GM18861 (cell line): ENCODE measurements at regions not wholly inside any gene's neighbourhood (a gene's known extent, or its start where the extent isn't known, plus 50 kb on each side); places are given as distances from the start of the nearest gene placed in this dataset.
"Not testable (repeated sequence)": the region's sequence is repeated elsewhere in the genome, so short reads cannot be mapped to it uniquely, and the experiment has no call there.

Experiments
- ATAC-seq: cut with Tn5 transposase; IDR thresholded peaks from one replicate; pipeline ENCODE4 v1.9.1; 2021; ENCODE audit not compliant: unreplicated experiment

DNA sequence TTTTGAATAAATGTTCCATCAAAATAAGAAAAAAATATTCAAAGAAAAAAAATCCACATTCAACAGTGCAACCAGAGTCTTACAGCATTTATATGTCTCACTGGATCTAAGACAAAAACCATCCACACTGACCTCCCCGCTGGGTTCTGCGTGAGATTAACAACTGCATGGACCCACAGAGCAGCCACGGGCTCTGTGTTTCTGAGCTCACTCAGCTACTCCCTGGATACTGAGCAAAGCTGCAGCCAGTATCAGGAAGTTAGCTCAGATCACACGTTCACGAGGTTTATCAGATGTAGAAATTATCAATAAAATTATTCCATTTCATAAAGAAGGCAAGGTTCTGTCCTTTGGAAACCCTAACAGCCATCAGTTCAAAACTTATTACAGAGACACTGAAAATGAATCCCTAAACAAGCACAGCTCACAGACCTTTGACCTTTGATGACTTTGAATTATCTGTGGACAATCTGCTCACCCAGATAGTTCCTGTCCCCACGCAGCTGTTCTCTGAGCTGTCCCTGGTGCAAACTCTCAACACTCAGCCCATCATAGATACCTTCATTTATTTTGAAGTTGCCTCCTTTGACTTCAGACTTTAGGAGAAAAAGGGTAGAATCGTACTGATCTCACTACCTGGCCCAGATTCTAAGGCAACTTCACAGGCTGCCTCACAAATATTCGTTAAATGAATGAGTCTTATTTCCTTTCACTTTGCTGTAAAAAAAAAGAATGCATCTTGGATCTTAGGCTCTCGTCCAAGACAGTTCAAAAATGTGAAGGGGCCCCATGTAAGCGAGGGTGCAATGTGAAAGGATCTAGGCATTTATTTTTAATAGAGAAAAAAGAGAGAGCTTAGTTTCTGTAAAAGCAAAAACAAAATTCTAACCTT lies 67.7 kb upstream of the SVIL start:
- no peak for ATAC-seq

DNA sequence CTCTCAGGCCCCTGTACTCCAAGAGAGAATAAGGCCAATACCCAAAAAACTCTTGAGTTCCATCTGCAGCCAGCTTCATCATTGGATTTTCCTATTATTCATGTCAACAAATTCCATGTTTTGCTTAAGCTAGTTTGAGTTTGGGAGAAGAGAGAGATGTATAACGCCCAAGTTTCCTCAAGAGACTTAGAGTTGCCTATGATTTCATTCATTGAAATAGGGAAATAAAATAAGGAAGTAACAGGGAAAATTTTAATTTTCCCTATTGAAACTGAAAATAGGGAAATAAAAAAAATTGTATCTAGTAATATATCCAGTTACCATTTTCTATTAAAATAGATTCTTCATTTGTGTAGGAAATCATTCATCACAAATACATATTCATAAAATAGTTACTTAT lies 66.5 kb upstream of the SVIL start:
- no peak for ATAC-seq

DNA sequence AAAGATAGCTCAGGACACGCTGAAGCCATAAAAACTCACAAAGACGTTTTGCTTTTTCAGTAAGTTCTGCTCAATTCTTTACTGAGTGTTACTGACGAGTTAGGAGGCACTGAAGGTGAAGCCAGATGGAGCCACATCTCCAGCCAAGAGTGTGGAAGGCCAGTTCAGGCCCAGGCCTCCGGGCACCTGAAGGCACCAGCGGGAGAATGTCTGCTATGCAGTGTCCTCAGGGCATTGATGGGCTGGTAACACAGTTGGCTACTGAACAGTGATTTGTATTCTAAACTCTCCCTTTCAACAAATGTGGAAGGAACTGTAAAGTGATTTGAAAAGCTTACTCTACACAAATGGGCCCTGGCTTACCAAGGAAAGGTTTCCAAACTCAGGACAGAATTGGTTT lies 64.8 kb upstream of the SVIL start:
- ATAC-seq: no peak

DNA sequence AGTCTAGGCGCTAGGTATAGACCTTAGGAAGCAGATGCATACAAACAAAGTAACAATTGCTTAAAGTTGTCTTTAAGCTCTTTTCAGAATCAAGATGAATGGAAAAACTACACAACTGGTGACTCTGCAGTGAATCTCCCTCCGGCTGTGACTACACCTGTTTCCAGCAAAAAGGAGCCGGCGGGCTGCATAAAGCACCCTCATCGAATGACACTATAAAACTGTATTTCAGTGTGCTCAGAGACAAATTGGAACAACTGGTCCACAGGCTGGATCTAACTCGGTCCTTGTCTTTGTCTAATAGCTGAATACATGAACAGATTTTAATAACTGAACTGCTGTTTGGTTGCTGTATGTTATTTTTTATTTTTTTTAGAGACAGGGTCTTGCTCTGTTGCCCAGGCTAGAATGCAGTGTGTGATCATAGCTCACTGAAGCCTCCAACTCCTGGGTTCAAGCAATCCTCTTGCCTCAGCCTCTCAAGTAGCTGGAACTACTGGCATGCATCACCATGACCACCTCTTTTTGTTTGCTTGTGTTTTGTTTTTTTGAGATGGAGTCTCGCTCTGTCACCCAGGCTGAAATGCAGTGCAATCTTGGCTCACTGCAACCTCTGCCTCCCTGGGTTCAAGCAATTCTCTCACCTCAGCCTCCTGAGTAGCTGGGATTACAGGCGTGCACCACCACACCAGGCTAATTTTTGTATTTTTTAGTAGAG lies 64.2 kb upstream of the SVIL start:
- ATAC-seq: no peak

DNA sequence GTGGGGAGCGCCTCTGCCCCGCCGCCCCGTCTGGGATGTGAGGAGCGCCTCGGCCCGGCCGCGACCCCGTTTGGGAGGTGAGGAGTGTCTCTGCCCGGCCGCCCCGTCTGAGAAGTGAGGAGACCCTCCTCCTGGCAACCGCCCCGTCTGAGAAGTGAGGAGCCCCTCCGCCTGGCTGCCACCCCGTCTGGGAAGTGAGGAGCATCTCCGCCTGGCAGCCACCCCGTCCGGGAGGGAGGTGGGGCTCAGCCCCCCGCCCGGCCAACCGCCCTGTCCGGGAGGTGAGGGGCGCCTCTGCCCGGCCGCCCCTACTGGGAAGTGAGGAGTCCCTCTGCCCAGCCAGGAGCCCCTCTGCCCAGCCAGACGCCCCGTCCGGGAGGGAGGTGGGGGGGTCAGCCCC lies 61.8 kb upstream of the SVIL start:
- ATAC-seq: not testable (repeated sequence)

DNA sequence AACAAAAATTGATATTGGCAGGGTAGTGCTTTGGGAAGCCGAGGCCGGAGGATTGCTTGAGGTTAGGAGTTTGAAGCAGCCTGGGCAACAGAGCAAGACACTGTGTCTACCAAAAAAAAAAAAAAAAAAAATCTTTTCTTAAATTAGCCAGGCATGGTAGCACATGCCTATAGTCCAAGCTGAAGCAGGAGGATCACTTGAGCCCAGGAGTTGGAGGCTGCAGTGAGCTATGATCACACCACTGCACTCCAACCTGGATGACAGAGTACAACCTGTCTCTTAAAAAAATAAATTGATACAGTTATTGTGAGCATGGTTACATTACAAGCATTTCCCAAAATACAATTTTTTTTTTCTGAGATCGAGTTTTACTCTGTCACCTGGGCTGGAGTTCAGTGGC lies 59.4 kb upstream of the SVIL start:
- ATAC-seq: no peak

DNA sequence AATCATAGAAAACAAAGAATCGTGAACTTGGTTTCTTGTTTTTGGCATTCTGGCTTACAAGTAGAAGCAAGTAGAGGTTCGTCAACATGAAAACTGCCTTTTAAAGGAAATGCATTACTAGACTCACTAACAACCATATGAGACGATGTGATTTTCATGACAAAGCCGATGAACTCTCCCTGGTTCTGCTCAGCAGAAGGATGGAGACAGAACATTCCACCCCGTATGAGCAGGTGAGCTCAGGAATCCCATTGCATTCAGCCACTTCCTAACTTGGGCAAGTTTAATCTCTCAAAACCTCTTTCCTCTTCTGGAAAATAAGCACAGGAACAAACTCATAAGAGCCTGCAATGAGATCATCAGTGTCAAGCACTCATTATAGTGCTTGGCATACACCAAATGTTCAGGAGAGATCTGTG lies 57.4 kb upstream of the SVIL start:
- no peak for ATAC-seq

DNA sequence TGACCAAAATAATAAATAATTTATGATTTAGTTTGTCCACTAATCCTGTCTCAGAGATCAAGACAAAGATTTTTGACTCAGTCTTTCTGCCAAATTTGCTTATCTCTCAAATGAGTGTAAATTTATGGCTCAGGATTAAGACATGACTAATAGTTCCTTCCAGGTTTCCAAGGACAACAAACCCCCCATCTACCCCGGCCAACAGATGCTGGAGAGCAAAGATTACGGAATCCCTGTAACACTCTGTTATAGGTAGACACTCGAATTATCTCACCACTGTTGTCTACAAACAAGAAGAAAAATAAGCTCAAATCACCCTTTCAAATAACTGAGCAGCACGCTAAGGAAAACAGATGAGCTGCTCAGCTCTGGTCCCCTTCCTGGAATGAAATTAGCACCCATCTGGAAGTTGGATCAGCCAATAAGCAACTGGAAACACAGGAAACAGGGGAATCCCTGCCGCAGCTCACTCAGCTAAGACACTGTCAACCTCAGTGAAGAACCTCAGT lies 56.8 kb upstream of the SVIL start:
- ATAC-seq: no peak

DNA sequence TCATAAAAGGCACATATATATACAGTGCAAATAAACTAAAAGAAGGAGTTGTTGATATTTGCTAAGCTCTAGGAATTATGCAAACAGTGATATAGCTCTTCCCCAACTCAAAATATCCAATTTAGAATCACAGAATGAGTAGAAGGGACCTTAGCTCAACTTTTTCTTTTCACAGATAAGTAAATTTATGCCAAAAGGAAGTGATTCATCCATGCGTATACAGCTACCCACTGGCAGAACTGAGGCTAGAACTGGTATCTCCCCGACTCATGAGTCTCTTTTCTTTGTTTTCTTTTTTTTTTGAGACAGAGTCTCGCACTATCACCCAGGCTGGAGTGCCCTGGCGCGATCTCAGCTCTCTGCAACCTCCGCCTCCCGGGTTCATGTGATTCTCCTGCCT lies 54.2 kb upstream of the SVIL start:
- no peak for ATAC-seq

DNA sequence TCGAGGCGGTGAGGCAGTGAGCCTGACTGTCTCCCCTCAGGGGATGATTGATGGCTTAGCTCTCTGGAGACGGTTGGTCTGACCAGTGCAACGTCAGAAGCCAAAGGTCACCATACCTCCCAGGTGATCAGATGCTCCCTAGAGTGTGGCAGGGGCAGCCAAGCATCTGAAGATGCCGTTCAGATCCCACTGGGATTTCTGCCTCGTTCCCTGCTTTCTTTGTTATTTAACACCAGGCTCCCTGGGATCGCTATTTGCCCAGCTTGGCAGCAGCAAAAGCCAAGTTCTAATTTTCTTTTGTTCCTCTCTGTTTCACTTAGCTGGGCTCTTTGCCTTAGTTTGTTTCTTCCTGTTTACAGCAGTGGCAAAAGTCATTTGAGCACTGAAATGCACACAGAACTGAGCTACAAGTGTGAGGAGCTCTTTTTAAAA lies 53.5 kb upstream of the SVIL start:
- no peak for ATAC-seq

DNA sequence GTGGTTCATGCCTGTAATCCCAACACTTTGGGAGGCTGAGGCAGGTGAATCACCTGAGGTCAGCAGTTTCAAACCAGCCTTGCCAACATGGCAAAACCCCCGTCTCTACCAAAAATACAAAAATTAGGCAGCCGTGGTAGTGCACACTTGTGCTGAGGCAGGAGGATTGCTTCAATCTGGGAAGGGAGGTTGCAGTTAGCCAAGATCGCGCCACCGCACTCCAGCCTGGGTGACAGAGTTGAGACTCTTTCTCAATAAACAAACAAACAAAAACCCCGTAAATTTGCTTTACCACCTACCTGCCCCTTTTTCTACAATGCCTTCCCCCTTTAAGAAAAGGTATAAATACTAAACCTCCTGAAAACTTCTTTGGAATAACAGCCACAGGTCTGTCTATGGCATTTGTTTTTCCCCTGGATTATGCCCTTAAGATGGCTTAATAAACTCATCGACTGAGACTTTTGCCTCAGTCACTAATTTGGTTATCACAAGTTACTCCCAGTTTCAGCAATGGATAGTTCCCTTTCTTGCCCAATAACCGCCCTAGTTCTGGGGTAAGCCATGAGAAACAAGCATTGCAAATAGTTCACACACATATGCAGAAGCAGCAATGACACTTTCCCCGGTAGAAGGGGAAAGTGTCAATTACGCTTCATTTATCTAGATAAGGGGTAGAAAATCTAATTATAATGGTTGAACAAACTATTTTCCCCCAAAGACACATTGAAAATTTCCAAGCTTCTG lies 52.8 kb upstream of the SVIL start:
- no peak for ATAC-seq

DNA sequence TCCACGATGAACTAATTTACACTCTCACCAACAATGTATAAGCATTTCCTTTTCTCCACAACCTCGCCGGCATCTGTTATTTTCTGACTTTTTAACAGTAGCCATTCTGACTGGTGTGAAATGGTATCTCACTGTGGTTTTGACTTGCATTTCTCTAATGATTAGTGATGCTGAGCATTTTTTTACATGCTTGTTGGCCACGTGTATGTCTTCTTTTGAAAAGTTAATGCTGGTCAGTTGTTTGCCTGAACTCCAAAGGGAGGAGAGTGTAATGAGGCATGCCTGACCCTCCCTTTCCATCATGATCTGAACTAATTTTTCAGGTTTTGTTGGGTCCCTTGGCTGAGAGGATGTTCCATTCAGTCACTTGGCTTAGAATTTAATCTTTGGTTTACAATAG lies 50.7 kb upstream of the SVIL start:
- ATAC-seq: no peak
